Natural killer cell (primary cell): ENCODE measurements at regions not wholly inside any gene's neighbourhood (a gene's known extent, or its start where the extent isn't known, plus 50 kb on each side); places are given as distances from the start of the nearest gene placed in this dataset.

Experiments used
- ATAC-seq, 3 donors: fragments of 150-1000 bp in 2 of 3; fragments of 200-7000 bp in 1 of 3; cut with Tn5 transposase; 1 replicate in 1 of 3; 2 replicates in 2 of 3; pipeline ENCODE4 v1.10.0; 2021; ENCODE audit warnings: mild to moderate bottlenecking in 2 of 3, moderate library complexity in 2 of 3
- DNase-seq, 2 donors: peaks; one replicate each; pipeline versions ENCODE4 v3.0.0 to v3.0.0-alpha.2; 2013 to 2021; ENCODE audit warnings: mixed read lengths in 1 of 2
- H3K27ac ChIP-seq: one replicate; pipeline ENCODE4 v1.5.1; 2013; ENCODE audit warnings: mild to moderate bottlenecking, low read length
- H3K27me3 ChIP-seq: one replicate; pipeline ENCODE4 v1.6.1; 2013; ENCODE audit warnings: low read length; ENCODE audit not compliant: control insufficient read depth, insufficient read depth
- H3K36me3 ChIP-seq: one replicate; pipeline ENCODE4 v1.6.1; 2013; ENCODE audit warnings: low read length; ENCODE audit not compliant: control insufficient read depth, insufficient read depth
- H3K4me1 ChIP-seq: one replicate; pipeline ENCODE4 v1.6.1; 2013; ENCODE audit warnings: low read length; ENCODE audit not compliant: control insufficient read depth, insufficient read depth
- H3K4me3 ChIP-seq: one replicate; pipeline ENCODE4 v1.5.1; 2013; ENCODE audit warnings: low read length
- H3K9me3 ChIP-seq: one replicate; pipeline ENCODE4 v1.6.1; 2013; ENCODE audit warnings: low read length; ENCODE audit not compliant: control insufficient read depth, insufficient read depth
- H3K27ac Mint-ChIP-seq, 2 donors: one replicate each; pipeline ENCODE4 v1.8.0; 2022; ENCODE audit warnings: mild to moderate bottlenecking in 2 of 2, mixed read lengths in 2 of 2, moderate library complexity in 1 of 2
- H3K27me3 Mint-ChIP-seq, 2 donors: one replicate each; pipeline ENCODE4 v1.8.0; 2022; ENCODE audit warnings: low read depth in 2 of 2, mixed read lengths in 2 of 2
- H3K36me3 Mint-ChIP-seq: one replicate; pipeline ENCODE4 v1.8.0; 2022; ENCODE audit warnings: mixed read lengths
- H3K4me1 Mint-ChIP-seq, 2 donors: one replicate each; pipeline ENCODE4 v1.8.0; 2022; ENCODE audit warnings: mixed read lengths in 2 of 2
- H3K4me3 Mint-ChIP-seq: one replicate; pipeline ENCODE4 v1.8.0; 2022; ENCODE audit warnings: mild to moderate bottlenecking, moderate library complexity, mixed read lengths
- H3K9me3 Mint-ChIP-seq, 2 donors: one replicate each; pipeline ENCODE4 v1.8.0; 2022; ENCODE audit warnings: mixed read lengths in 2 of 2
- CTCF ChIP-seq: fragments of 200-600 bp; IDR thresholded peaks from one replicate; pipeline ENCODE4 v1.8.0; 2022; ENCODE audit warnings: antibody characterized with exemption
- WGBS: methylation state at CpG from one replicate; pipeline ENCODE4 v1.1.7; 2013; ENCODE audit warnings: missing lambda C conversion rate; ENCODE audit not compliant: insufficient coverage; 5-methylcytosine and 5-hydroxymethylcytosine counted together
- intact Hi-C: fragments of 100-400 bp; cut with micrococcal nuclease; formaldehyde crosslinking; loops from one replicate; pipeline ENCODE4 v1.14.2; 2022

DNA sequence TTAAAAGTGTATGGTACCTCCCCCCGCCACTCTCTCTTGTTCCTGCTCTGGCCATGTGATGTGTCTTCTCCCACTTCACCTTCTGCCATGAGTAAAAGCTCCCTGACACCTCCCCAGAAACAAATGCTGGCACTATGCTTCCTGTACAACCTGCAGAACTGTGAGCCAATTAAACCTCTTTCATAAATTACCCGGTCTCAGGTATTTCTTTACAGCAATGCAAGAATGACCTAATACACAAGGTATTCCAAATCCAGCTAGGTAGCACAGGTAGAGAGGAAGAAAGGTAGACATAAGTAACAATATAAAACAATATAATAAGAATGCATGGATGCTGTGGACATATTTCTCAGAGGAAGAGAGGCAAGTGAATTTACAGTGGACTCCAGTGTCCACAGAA lies 394.1 kb upstream of the ARID1B start:
- H3K36me3 Mint-ChIP-seq, result no peaks in the 10 kb centered on the region

GRCh38 chr6:156379392-156380289 lies 397.5 kb upstream of the ARID1B start:
- Mint-ChIP-seq H3K36me3 (no peaks in the 10 kb centered on the region), H3K27me3 (peaks cover 23 to 57% of the 10 kb centered on the region in 2 donors), H3K9me3 (no peaks in the 10 kb centered on the region), H3K27ac (no peak overlapping the region), H3K4me1 (no peaks in the 10 kb centered on the region), H3K4me3 (no peak overlapping the region)
- H3K4me1 ChIP-seq, result no peaks in the 10 kb centered on the region
- no peak overlapping the region for H3K27ac ChIP-seq
- no peak for ATAC-seq
- no peaks in the 10 kb centered on the region for H3K9me3 ChIP-seq
- 69% methylated on average over 7 of the region's 7 CpGs for WGBS
- intact Hi-C loops, result no loop called here
- H3K36me3 ChIP-seq, result no peaks in the 10 kb centered on the region
- H3K4me3 ChIP-seq, result no peak overlapping the region
- TF ChIP-seq CTCF, result no peak
- peaks cover 3% of the 10 kb centered on the region for H3K27me3 ChIP-seq
- DNase-seq, result no peak

More for the DNA sequence above, 394.1 kb upstream of the ARID1B start:
- Mint-ChIP-seq H3K27ac (no peak overlapping the region), H3K4me1 (no peaks in the 10 kb centered on the region), H3K27me3 (peaks cover 31 to 64% of the 10 kb centered on the region in 2 donors), H3K9me3 (no peaks in the 10 kb centered on the region), H3K4me3 (no peak overlapping the region)
- ATAC-seq (no peak), DNase-seq (no peak)
- Histone ChIP-seq H3K27me3 (peaks cover 3% of the 10 kb centered on the region), H3K27ac (no peak overlapping the region), H3K4me1 (no peaks in the 10 kb centered on the region), H3K36me3 (no peaks in the 10 kb centered on the region), H3K9me3 (no peaks in the 10 kb centered on the region), H3K4me3 (no peak overlapping the region)
- intact Hi-C loops, result no loop called here
- no peak for TF ChIP-seq CTCF
- WGBS, result 100% methylated on average over 1 of the region's 2 CpGs

GRCh38 chr6:156378853-156379252 lies 398.3 kb upstream of the ARID1B start:
- no peaks in the 10 kb centered on the region for H3K36me3 Mint-ChIP-seq
- H3K4me3 ChIP-seq, result no peak overlapping the region
- 100% methylated on average over 1 of the region's 1 CpG for WGBS
- no peaks in the 10 kb centered on the region for H3K4me1 Mint-ChIP-seq
- no peak for ATAC-seq
- intact Hi-C loops, result no loop called here
- no peaks in the 10 kb centered on the region for H3K4me1 ChIP-seq
- TF ChIP-seq CTCF, result no peak
- H3K27me3 ChIP-seq, result peaks cover 3% of the 10 kb centered on the region
- no peak overlapping the region for H3K27ac Mint-ChIP-seq
- peak in 1 of 2 donors; percentile 56 for DNase-seq
- H3K36me3 ChIP-seq, result no peaks in the 10 kb centered on the region
- no peak overlapping the region for H3K4me3 Mint-ChIP-seq
- no peaks in the 10 kb centered on the region for H3K9me3 ChIP-seq
- no peak overlapping the region for H3K27ac ChIP-seq
- H3K27me3 Mint-ChIP-seq, result peaks cover 19 to 49% of the 10 kb centered on the region in 2 donors
- H3K9me3 Mint-ChIP-seq, result no peaks in the 10 kb centered on the region

- H3K36me3 ChIP-seq, result no peaks in the 10 kb centered on the region
- no peaks in the 10 kb centered on the region for H3K27me3 ChIP-seq
- no peak overlapping the region for H3K4me3 Mint-ChIP-seq
- ATAC-seq (no peak), DNase-seq (no peak)
- H3K36me3 Mint-ChIP-seq, result no peaks in the 10 kb centered on the region
- peaks cover 14 to 32% of the 10 kb centered on the region in 2 donors for H3K27me3 Mint-ChIP-seq
- no peak overlapping the region for H3K27ac ChIP-seq
- no peak overlapping the region for H3K27ac Mint-ChIP-seq
- H3K4me3 ChIP-seq, result no peak overlapping the region
- H3K4me1 Mint-ChIP-seq, result no peaks in the 10 kb centered on the region
- H3K9me3 Mint-ChIP-seq, result no peaks in the 10 kb centered on the region
- H3K9me3 ChIP-seq, result no peaks in the 10 kb centered on the region
- intact Hi-C loops, result no loop called here
- H3K4me1 ChIP-seq, result no peaks in the 10 kb centered on the region
- TF ChIP-seq CTCF, result no peak
Observed at GRCh38 chr6:156376091-156376490, 401.1 kb upstream of the ARID1B start.
